Right cardiac atrium (tissue), 5 donors: ENCODE measurements at regions not wholly inside any gene's neighbourhood (a gene's known extent, or its start where the extent isn't known, plus 50 kb on each side); places are given as distances from the start of the nearest gene placed in this dataset.
A peak's percentile ranks its signal among the peaks of the same experiment; 100 is the strongest.
"Not testable (repeated sequence)": the region's sequence is repeated elsewhere in the genome, so short reads cannot be mapped to it uniquely, and the experiment has no call there.

Experiments
- ATAC-seq, 2 donors: fragments of 200-7000 bp; cut with Tn5 transposase; one replicate each; pipeline versions ENCODE4 v1.8.0 to v1.9.1; 2020; ENCODE audit warnings: moderate library complexity in 2 of 2, mild to moderate bottlenecking in 1 of 2
- DNase-seq, 3 donors: peaks; one replicate each; pipeline ENCODE4 v3.0.0-alpha.2; 2020
- H3K27ac ChIP-seq: one replicate; pipeline ENCODE4 v1.5.1; 2013; ENCODE audit warnings: mild to moderate bottlenecking, low read length, control low read depth, moderate library complexity
- H3K27me3 ChIP-seq: one replicate; pipeline ENCODE4 v1.6.1; 2013; ENCODE audit not compliant: control insufficient read depth, insufficient read depth
- H3K4me1 ChIP-seq: one replicate; pipeline ENCODE4 v1.6.1; 2013; ENCODE audit warnings: low read length; ENCODE audit not compliant: control insufficient read depth, insufficient read depth
- H3K4me3 ChIP-seq: one replicate; pipeline ENCODE4 v1.5.1; 2013; ENCODE audit warnings: low read length, control low read depth
- H3K9me3 ChIP-seq: one replicate; pipeline ENCODE4 v1.6.1; 2013; ENCODE audit warnings: low read length; ENCODE audit not compliant: control insufficient read depth
- WGBS: extraction: QIAGEN DNeasy Blood & Tissue Kit; methylation state at CpG from one replicate; pipeline ENCODE4 v1.1.7; 2013; 5-methylcytosine and 5-hydroxymethylcytosine counted together
- intact Hi-C, 4 donors: fragments of 100-400 bp; cut with DNase I; formaldehyde crosslinking; loops; one replicate each; pipeline versions ENCODE4 v1.11.0 to v1.14.0; 2022 to 2023
- donor health status: healthy with polysubstance abuse.
- donor health status: DM: no; HTN: yes; CAD: no.
- donor health status: DM: no; HTN: no; CAD: no.
- donor health status: DM: no; HTN: yes; CAD: no; lungs with severe emphysema.
- donor health status: DM: yes; HTN: yes; CAD: no.

- Histone ChIP-seq H3K9me3 (no peaks in the 10 kb centered on the region), H3K27me3 (no peaks in the 10 kb centered on the region), H3K27ac (no peak overlapping the region), H3K4me1 (no peaks in the 10 kb centered on the region), H3K4me3 (no peak overlapping the region)
- 82% methylated on average over 3 of the region's 3 CpGs for WGBS
- DNase-seq = no peak
- ATAC-seq = no peak
- intact Hi-C loops = no loop called here
These were observed 1108.4 kb upstream of the MIR17HG start for GRCh38 chr13:90239130-90239529.

- ATAC-seq (no peak), DNase-seq (no peak)
- 81% methylated on average over 1 of the region's 1 CpG for whole genome bisulfite sequencing
- no peak overlapping the region for H3K4me3 ChIP-seq
- H3K4me1 ChIP-seq = no peaks in the 10 kb centered on the region
- intact Hi-C loops = no loop called here
- H3K27me3 ChIP-seq = no peaks in the 10 kb centered on the region
- no peaks in the 10 kb centered on the region for H3K9me3 ChIP-seq
- H3K27ac ChIP-seq = no peak overlapping the region
These were observed 1101.5 kb upstream of the MIR17HG start for GRCh38 chr13:90246005-90246404.

- 60% methylated on average over 3 of the region's 3 CpGs for WGBS
- ATAC-seq (no peak), DNase-seq (no peak)
- H3K4me1 ChIP-seq = no peaks in the 10 kb centered on the region
- no peak overlapping the region for H3K4me3 ChIP-seq
- H3K27ac ChIP-seq = no peak overlapping the region
- no peaks in the 10 kb centered on the region for H3K27me3 ChIP-seq
- intact Hi-C loops = no loop called here
- no peaks in the 10 kb centered on the region for H3K9me3 ChIP-seq
These were observed 1100.7 kb upstream of the MIR17HG start for GRCh38 chr13:90246687-90247345.

GRCh38 chr13:90253806-90254205 is 1093.7 kb upstream of the MIR17HG start:
- Histone ChIP-seq H3K27me3 (no peaks in the 10 kb centered on the region), H3K9me3 (no peaks in the 10 kb centered on the region), H3K4me3 (no peak overlapping the region), H3K4me1 (no peaks in the 10 kb centered on the region), H3K27ac (no peak overlapping the region)
- WGBS = 90% methylated on average over 5 of the region's 5 CpGs
- ATAC-seq (no peak), DNase-seq (no peak)
- intact Hi-C loops = no loop called here

- DNase-seq (no peak), ATAC-seq (no peak)
- Histone ChIP-seq H3K9me3 (no peaks in the 10 kb centered on the region), H3K27me3 (no peaks in the 10 kb centered on the region), H3K4me3 (no peak overlapping the region), H3K27ac (no peak overlapping the region), H3K4me1 (no peaks in the 10 kb centered on the region)
- 70% methylated on average over 2 of the region's 2 CpGs for WGBS
- intact Hi-C loops = no loop called here
These were observed 1093.0 kb upstream of the MIR17HG start for GRCh38 chr13:90254437-90254836.

- intact Hi-C loops = no loop called here
- no peaks in the 10 kb centered on the region for H3K4me1 ChIP-seq
- no peak for DNase-seq
- no peaks in the 10 kb centered on the region for H3K9me3 ChIP-seq
- no peak overlapping the region for H3K4me3 ChIP-seq
- no peaks in the 10 kb centered on the region for H3K27me3 ChIP-seq
- no peak for ATAC-seq
- WGBS = 76% methylated on average over 2 of the region's 2 CpGs
- H3K27ac ChIP-seq = no peak overlapping the region
These were observed 1090.7 kb upstream of the MIR17HG start for GRCh38 chr13:90256746-90257145.

GRCh38 chr13:90258129-90258528 is 1089.4 kb upstream of the MIR17HG start:
- WGBS = 99% methylated on average over 1 of the region's 1 CpG
- Histone ChIP-seq H3K27ac (no peak overlapping the region), H3K27me3 (no peaks in the 10 kb centered on the region), H3K4me1 (no peaks in the 10 kb centered on the region), H3K9me3 (no peaks in the 10 kb centered on the region), H3K4me3 (no peak overlapping the region)
- intact Hi-C loops = no loop called here
- no peak for DNase-seq
- no peak for ATAC-seq

- intact Hi-C loops = no loop called here
- no peak for ATAC-seq
- no peak overlapping the region for H3K27ac ChIP-seq
- H3K4me3 ChIP-seq = no peak overlapping the region
- no peak for DNase-seq
- no peaks in the 10 kb centered on the region for H3K9me3 ChIP-seq
- H3K4me1 ChIP-seq = no peaks in the 10 kb centered on the region
- no peaks in the 10 kb centered on the region for H3K27me3 ChIP-seq
These were observed 1086.1 kb upstream of the MIR17HG start for GRCh38 chr13:90261343-90261742.

- intact Hi-C loops = no loop called here
- Histone ChIP-seq H3K27me3 (no peaks in the 10 kb centered on the region), H3K4me1 (no peaks in the 10 kb centered on the region), H3K4me3 (no peak overlapping the region), H3K9me3 (no peaks in the 10 kb centered on the region), H3K27ac (no peak overlapping the region)
- ATAC-seq (peak in 1 of 2 donors; percentile 54), DNase-seq (no peak)
- WGBS = 63% methylated on average over 2 of the region's 2 CpGs
These were observed 1077.3 kb upstream of the MIR17HG start for GRCh38 chr13:90270226-90270625.

GRCh38 chr13:90272356-90272755 is 1075.1 kb upstream of the MIR17HG start:
- DNase-seq (no peak), ATAC-seq (no peak)
- H3K4me3 ChIP-seq = no peak overlapping the region
- H3K27ac ChIP-seq = no peak overlapping the region
- H3K9me3 ChIP-seq = no peaks in the 10 kb centered on the region
- no peaks in the 10 kb centered on the region for H3K27me3 ChIP-seq
- intact Hi-C loops = no loop called here
- no peaks in the 10 kb centered on the region for H3K4me1 ChIP-seq
- WGBS = 92% methylated on average over 1 of the region's 1 CpG

GRCh38 chr13:90276216-90276615 is 1071.3 kb upstream of the MIR17HG start:
- Histone ChIP-seq H3K4me1 (no peaks in the 10 kb centered on the region), H3K27me3 (no peaks in the 10 kb centered on the region), H3K27ac (no peak overlapping the region), H3K9me3 (no peaks in the 10 kb centered on the region), H3K4me3 (no peak overlapping the region)
- DNase-seq = no peak
- WGBS = 57% methylated on average over 1 of the region's 1 CpG
- ATAC-seq = peak; percentile 57 to 64
- intact Hi-C loops = no loop called here

- intact Hi-C loops, H3K4me1 ChIP-seq, DNase-seq, H3K9me3 ChIP-seq, H3K27me3 ChIP-seq, H3K4me3 ChIP-seq, ATAC-seq, H3K27ac ChIP-seq: not testable (repeated sequence)
- WGBS = 90% methylated on average over 3 of the region's 3 CpGs
These were observed 1069.3 kb upstream of the MIR17HG start for GRCh38 chr13:90278231-90278630.
